ENCODE measurements at regions not wholly inside any gene's neighbourhood (a gene's known extent, or its start where the extent isn't known, plus 50 kb on each side); places are given as distances from the start of the nearest gene placed in this dataset.

DNA sequence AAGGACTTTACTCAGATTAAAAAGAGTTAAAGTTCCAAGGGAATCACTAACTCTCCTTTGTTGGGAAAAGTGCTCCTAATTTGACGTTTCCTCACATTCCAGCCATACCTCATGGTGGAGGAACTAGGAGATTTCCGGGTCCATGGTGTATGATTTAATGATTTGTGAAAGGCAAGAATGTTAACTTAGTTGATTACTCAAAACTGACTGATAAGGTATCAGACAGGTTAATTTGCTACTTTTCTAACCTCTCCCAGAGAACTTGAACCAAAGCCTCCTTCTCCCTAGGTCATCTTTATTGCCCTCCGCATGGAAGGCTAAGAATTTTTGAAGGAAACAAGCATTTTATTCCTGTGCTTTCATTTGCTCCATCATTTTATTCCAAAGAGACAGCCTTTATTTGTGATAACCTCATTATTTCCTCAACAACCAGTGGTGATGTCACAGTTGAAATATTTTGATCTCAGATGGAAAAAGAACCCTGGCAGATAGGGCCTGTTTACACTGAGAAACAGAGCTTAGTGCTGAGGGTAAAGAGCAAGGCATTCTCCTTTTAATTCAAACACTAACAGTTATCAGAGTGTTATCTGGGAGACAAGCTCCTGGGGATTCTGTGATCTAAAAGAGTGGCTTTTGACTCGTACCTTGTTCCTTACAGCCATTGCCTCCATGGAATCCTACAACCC is 57.4 kb upstream of the BMP2 start:
- Histone ChIP-seq H3K27ac (ENCODE audit: low read depth, low read length) (no peak overlapping the region), H3K36me3 (ENCODE audit: control insufficient read depth, low read length) (no peaks in the 10 kb centered on the region), H3K4me2 (ENCODE audit: low read length) (no peak overlapping the region), H3K9me2 (replicated peaks; ENCODE audit: control insufficient read depth, low read length) (no peaks in the 10 kb centered on the region), H3F3A (ENCODE audit: control insufficient read depth, insufficient read depth) (no peaks in the 10 kb centered on the region), H4K20me1 (ENCODE audit: control insufficient read depth, insufficient read depth, low read depth, low read length) (no peaks in the 10 kb centered on the region), H3K4me3 (ENCODE audit: low read length) (no peak overlapping the region), H3K79me2 (ENCODE audit: control insufficient read depth, low read length) (no peaks in the 10 kb centered on the region), H3K27me3 (ENCODE audit: control insufficient read depth, low read length) (no peaks in the 10 kb centered on the region), H3K9me3 (ENCODE audit: control insufficient read depth, insufficient read depth, low read length) (no peaks in the 10 kb centered on the region), H3K4me1 (ENCODE audit: control insufficient read depth, low read length) (no peaks in the 10 kb centered on the region)
- TF ChIP-seq EZH2phosphoT487 (IDR thresholded peaks at IDR 0.05; ENCODE audit: borderline replicate concordance, low read length), result no peak

DNA sequence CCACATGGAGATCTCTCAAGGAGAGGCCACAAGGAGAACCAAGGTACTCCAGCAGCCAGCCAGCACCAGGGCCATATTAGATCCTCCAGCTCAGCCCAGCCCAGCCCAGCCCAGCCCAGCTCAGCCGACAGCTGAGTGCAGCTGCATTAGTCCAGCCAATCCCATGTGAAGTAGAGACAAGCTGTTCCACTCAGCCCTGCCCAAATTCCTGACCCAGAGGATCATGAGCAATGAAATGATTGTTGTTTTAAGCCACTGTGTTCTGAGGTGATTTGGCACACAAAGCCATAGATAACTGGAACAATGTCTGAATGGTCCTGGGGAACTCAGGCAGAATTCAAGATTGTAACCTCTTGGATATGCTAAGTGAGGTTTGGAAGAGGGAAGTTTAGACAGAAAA is 59.5 kb upstream of the BMP2 start:
- no peaks in the 10 kb centered on the region for H3K27me3 ChIP-seq (ENCODE audit: control insufficient read depth, low read length)
- H3K4me1 ChIP-seq (ENCODE audit: control insufficient read depth, low read length), result no peaks in the 10 kb centered on the region
- H3F3A ChIP-seq (ENCODE audit: control insufficient read depth, insufficient read depth), result no peaks in the 10 kb centered on the region
- H3K9me2 ChIP-seq (replicated peaks; ENCODE audit: control insufficient read depth, low read length), result no peaks in the 10 kb centered on the region
- H3K9me3 ChIP-seq (ENCODE audit: control insufficient read depth, insufficient read depth, low read length), result no peaks in the 10 kb centered on the region
- H3K4me2 ChIP-seq (ENCODE audit: low read length), result no peak overlapping the region
- no peaks in the 10 kb centered on the region for H3K79me2 ChIP-seq (ENCODE audit: control insufficient read depth, low read length)
- no peaks in the 10 kb centered on the region for H3K36me3 ChIP-seq (ENCODE audit: control insufficient read depth, low read length)
- TF ChIP-seq EZH2phosphoT487 (IDR thresholded peaks at IDR 0.05; ENCODE audit: borderline replicate concordance, low read length), result no peak
- TF ChIP-seq, protein P1, sequence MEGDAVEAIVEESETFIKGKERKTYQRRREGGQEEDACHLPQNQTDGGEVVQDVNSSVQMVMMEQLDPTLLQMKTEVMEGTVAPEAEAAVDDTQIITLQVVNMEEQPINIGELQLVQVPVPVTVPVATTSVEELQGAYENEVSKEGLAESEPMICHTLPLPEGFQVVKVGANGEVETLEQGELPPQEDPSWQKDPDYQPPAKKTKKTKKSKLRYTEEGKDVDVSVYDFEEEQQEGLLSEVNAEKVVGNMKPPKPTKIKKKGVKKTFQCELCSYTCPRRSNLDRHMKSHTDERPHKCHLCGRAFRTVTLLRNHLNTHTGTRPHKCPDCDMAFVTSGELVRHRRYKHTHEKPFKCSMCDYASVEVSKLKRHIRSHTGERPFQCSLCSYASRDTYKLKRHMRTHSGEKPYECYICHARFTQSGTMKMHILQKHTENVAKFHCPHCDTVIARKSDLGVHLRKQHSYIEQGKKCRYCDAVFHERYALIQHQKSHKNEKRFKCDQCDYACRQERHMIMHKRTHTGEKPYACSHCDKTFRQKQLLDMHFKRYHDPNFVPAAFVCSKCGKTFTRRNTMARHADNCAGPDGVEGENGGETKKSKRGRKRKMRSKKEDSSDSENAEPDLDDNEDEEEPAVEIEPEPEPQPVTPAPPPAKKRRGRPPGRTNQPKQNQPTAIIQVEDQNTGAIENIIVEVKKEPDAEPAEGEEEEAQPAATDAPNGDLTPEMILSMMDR (IDR thresholded peaks at IDR 0.05; ENCODE audit: low read depth, low read length, poor library complexity, severe bottlenecking), result no peak
- H4K20me1 ChIP-seq (ENCODE audit: control insufficient read depth, insufficient read depth, low read depth, low read length), result no peaks in the 10 kb centered on the region
- no peak overlapping the region for H3K27ac ChIP-seq (ENCODE audit: low read depth, low read length)
- no peak overlapping the region for H3K4me3 ChIP-seq (ENCODE audit: low read length)

DNA sequence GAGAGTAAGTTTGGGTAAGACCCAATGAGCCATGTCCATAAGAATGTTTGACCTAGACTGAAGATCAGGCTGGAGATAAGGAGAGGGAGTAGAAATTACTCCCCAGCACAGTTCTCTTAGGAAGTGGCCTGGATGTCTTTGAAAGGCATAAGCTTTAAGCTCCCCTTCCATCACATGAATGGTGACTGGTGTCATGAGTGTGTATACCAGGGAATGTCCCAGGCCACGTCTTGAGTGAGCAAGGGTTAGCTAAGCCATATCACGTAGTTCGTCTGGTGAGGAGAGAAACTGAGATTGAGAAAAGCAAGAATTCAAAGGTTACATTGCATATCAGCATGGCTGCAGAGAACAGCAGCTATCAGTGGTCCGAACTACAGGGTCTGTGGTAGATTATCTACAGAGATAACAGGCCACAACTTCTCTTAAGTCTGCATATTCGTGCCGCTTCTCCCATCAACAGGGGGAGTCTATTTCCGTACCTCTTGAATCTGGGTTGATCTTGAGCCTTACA is 60.1 kb upstream of the BMP2 start:
- H3K79me2 ChIP-seq (ENCODE audit: control insufficient read depth, low read length), result no peaks in the 10 kb centered on the region
- no peak overlapping the region for H3K27ac ChIP-seq (ENCODE audit: low read depth, low read length)
- no peak for TF ChIP-seq EZH2phosphoT487 (IDR thresholded peaks at IDR 0.05; ENCODE audit: borderline replicate concordance, low read length)
- TF ChIP-seq, protein P1 (IDR thresholded peaks at IDR 0.05; ENCODE audit: low read depth, low read length, poor library complexity, severe bottlenecking), result no peak
- no peak overlapping the region for H3K4me2 ChIP-seq (ENCODE audit: low read length)
- H3K27me3 ChIP-seq (ENCODE audit: control insufficient read depth, low read length), result 0 out of 2 replicates have a peak, but pooled peaks cover 2% of the 10 kb centered on the region
- no peaks in the 10 kb centered on the region for H3K9me2 ChIP-seq (replicated peaks; ENCODE audit: control insufficient read depth, low read length)
- H3K36me3 ChIP-seq (ENCODE audit: control insufficient read depth, low read length), result no peaks in the 10 kb centered on the region
- H3K4me3 ChIP-seq (ENCODE audit: low read length), result no peak overlapping the region
- H3F3A ChIP-seq (ENCODE audit: control insufficient read depth, insufficient read depth), result no peaks in the 10 kb centered on the region
- no peaks in the 10 kb centered on the region for H3K4me1 ChIP-seq (ENCODE audit: control insufficient read depth, low read length)
- H3K9me3 ChIP-seq (ENCODE audit: control insufficient read depth, insufficient read depth, low read length), result no peaks in the 10 kb centered on the region
- no peaks in the 10 kb centered on the region for H4K20me1 ChIP-seq (ENCODE audit: control insufficient read depth, insufficient read depth, low read depth, low read length)

DNA sequence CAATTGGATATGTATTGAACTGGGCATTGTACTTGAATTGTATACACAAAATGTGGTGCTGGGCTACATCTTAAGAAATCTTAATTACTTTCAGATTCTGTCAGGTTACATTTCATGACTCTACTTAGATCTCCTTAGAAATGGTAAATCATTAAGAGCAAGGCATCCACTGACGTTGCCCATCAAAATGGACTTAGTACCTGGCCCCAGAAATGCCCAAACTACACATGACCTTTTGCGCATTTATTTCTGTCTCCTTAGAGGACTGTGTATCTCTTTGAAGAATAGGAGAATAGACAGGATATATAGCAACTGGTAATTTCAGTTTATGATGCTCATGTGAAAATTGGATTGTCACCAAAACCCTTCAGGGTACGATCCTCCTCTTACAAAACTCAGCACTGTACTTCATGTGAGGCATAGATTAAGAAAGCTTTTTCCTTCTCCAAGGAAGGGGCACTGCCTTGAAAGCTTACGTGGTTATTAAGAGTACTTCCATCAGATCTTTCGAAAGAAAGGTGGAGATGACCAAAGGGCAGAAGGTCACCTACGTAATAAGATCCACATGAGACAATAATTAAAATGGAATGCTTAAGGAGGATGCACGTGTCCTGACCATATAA is 61.4 kb upstream of the BMP2 start:
- TF ChIP-seq EZH2phosphoT487 (IDR thresholded peaks at IDR 0.05; ENCODE audit: borderline replicate concordance, low read length), result no peak
- TF ChIP-seq, protein P1 (IDR thresholded peaks at IDR 0.05; ENCODE audit: low read depth, low read length, poor library complexity, severe bottlenecking), result no peak
- Histone ChIP-seq H3K36me3 (ENCODE audit: control insufficient read depth, low read length) (no peaks in the 10 kb centered on the region), H3K4me1 (ENCODE audit: control insufficient read depth, low read length) (no peaks in the 10 kb centered on the region)

More for the DNA sequence above, 61.4 kb upstream of the BMP2 start:
- H3K9me2 ChIP-seq (replicated peaks; ENCODE audit: control insufficient read depth, low read length), result no peaks in the 10 kb centered on the region
- H3F3A ChIP-seq (ENCODE audit: control insufficient read depth, insufficient read depth), result no peaks in the 10 kb centered on the region
- H3K79me2 ChIP-seq (ENCODE audit: control insufficient read depth, low read length), result no peaks in the 10 kb centered on the region
- H3K9me3 ChIP-seq (ENCODE audit: control insufficient read depth, insufficient read depth, low read length), result no peaks in the 10 kb centered on the region
- no peak overlapping the region for H3K4me3 ChIP-seq (ENCODE audit: low read length)
- 0 out of 2 replicates have a peak, but pooled peaks cover 2% of the 10 kb centered on the region for H3K27me3 ChIP-seq (ENCODE audit: control insufficient read depth, low read length)
- H3K27ac ChIP-seq (ENCODE audit: low read depth, low read length), result no peak overlapping the region
- no peak overlapping the region for H3K4me2 ChIP-seq (ENCODE audit: low read length)
- no peaks in the 10 kb centered on the region for H4K20me1 ChIP-seq (ENCODE audit: control insufficient read depth, insufficient read depth, low read depth, low read length)
